ENCODE measurements at regions not wholly inside any gene's neighbourhood (a gene's known extent, or its start where the extent isn't known, plus 50 kb on each side); places are given as distances from the start of the nearest gene placed in this dataset.
"Not testable (repeated sequence)": the region's sequence is repeated elsewhere in the genome, so short reads cannot be mapped to it uniquely, and the experiment has no call there.

DNA sequence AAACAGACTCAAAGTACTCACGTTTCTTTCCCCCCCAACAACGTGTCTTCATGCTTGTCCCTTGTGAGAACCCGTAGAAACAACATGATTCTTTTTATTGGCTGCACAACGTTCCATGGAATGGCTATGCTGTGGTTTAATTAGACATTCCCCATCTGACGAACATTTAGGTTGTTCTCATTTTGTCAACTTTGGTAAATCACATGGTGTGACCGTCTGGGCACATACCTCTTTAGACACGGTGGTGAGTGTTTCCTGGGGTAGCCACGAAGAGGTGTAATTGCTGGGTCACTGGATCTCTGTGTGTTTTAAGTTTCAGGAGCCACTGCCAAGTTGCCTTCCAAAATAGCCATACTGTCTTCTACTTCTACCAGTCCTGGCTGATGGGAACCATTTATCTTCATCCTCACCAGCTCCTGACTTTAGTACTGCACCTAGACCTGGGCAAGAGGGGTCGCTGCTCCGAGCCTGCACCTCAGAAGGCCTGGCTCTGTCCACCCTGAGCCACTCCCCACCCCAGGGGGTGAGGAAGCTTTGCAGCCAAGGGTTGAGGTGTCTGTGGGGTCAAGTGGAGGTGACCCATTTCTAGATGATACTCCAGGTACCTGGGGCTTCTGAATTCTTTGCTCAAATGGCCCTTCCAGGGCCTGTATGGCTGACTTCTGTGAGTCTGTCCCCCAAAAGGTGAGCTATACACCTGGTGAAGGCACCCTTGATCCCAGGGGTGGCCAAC is 84.7 kb downstream of the IRX5 start:
- no peak for DNase-seq (ENCODE audit: low read depth)

DNA sequence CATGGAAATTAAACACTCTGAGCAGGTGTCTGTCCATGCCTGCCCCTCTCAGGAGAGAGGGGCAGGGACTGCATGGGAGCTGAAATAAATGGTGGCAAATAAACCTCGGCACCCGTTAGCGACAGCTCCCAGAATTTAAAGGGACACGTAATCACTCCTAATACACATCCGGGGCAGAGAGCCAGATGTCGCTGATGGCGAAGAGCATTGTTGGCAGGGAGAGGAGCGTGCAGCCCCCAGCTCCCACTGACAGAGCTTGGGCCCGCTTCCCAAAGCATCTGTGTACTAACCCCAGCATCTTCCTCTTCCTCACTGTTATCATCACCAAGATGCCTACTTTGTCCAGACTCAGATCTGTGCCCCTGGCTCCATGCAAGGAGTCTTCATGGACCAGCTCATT is 85.8 kb downstream of the IRX5 start:
- DNase-seq (ENCODE audit: low read depth) = no peak

DNA sequence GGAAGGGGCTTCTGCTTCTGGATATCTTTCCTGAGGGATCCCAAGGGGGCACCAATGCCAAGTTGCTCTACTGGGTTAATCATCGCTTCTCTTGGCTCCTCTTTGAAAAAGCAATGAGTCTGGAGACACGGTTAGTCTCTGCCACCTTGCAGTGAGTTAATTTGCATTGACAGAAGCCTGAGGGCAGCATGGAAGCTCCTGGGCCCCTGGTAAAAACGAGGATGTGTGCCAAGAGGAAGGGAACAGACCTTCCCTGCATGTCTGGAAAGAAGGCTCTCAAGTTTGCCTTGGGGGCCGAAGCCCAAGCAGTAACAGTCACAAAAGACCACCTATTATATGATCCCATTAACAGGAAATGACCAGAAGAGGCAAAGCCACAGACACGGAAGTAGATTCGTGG is 86.7 kb downstream of the IRX5 start:
- DNase-seq (ENCODE audit: low read depth) = no peak

GRCh38 chr16:55018881-55019280 is 88.2 kb downstream of the IRX5 start:
- DNase-seq (ENCODE audit: low read depth) = no peak

GRCh38 chr16:55019419-55020131 is 88.9 kb downstream of the IRX5 start:
- no peak for DNase-seq (ENCODE audit: low read depth)

DNA sequence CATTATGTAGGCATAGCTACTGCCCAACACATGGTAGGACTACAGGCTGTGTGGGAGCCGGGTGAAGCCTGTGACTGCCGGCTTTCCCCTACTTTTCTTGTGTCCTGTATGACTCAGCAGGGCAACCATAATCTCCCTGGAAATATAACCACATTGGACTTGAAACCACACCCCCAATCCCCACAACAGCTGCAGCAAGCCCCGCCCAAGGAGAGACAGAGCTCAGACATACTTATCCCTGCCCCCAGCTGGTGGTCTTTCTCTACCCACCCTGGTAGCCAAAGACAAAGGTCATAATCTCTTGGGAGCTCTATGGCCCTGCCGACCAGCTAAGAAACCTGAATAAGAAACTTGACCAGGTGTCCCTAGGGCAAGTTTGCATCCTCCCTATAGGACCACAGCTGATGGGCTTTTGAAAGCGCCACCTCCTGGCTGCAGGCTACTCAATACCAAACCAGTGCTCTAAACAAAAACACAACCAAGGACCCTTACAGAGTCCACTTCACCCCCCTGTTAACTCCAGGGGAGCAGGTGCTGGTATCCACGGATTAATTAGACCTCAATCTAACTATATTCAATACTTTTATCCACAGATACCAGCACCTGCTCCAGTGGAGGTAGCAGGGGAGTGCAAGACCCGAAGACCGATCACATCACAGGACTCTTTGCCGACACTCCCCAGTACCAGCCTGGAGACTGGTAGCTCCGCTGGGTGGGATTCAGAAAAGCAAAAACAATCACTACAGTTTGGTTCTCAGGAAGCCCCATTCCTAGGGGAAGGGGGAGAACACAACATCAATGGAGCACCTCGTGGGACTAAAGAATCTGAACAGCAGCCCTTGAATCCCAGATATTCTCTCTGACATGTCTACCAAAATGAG is 91.2 kb downstream of the IRX5 start:
- DNase-seq (ENCODE audit: low read depth) = peak; percentile 94

DNA sequence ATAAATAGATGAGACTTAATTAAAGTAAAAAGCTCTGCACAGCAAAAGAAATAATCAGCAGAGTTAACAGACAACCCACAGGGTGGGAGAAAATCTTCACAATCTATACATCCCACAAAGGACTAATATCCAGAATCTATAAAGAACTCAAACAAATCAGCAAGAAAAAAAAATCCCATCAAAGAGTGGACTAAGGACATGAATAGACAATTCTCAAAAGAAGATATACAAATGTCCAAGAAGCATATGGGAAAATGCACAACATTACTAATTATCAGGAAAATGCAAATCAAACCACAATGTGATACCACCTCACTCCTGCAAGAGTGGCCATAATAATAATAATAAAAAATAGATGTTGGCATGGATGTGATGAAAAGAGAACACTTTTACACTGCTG is 96.6 kb downstream of the IRX5 start:
- DNase-seq (ENCODE audit: low read depth) = not testable (repeated sequence)

DNA sequence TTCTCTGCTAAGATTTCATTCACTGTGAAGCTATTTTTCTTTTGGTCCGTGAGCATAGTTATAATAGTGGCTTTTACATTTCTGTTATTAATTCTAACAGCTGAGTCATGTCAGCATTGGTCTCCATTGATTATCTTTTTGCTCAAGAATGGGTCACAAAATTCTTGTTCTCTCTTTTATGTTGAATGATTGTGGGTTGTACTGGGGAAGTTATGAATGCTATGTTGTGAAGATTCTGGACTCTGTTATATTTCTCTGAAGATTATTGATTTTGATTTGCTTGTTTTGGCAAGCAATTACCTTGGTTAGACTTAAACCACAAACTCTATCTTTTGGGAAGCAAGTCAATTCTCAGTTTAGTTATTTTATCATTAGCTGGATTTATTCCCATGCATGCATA is 98.8 kb downstream of the IRX5 start:
- DNase-seq (ENCODE audit: low read depth) = no peak

- no peak for DNase-seq (ENCODE audit: low read depth)
These were observed 100.3 kb downstream of the IRX5 start for GRCh38 chr16:55030944-55031343.

- DNase-seq (ENCODE audit: low read depth) = no peak
These were observed 100.8 kb downstream of the IRX5 start for GRCh38 chr16:55031481-55031880.

- DNase-seq (ENCODE audit: low read depth) = no peak
These were observed 102.8 kb downstream of the IRX5 start for GRCh38 chr16:55033225-55034156.

DNA sequence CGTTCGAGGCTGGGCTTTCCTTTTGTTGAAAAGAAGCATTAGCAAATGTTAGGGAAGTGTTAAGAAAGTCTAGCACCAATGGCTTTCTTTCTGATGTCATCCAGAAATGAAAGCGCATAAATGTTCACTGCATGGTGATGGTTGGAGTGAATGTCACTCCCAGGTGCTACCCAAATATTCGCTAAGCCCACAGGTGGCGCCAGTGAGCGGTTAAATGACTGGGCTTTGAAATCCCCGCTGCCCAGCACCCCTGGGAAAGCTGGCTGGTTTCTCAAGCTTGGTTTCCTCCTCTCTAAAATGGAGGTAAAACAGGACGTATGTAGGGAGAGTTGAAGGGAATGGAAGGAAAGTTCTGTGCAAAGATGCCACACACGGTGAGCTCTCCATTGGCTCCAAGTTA is 104.4 kb downstream of the IRX5 start:
- peak; percentile 50 for DNase-seq (ENCODE audit: low read depth)

DNA sequence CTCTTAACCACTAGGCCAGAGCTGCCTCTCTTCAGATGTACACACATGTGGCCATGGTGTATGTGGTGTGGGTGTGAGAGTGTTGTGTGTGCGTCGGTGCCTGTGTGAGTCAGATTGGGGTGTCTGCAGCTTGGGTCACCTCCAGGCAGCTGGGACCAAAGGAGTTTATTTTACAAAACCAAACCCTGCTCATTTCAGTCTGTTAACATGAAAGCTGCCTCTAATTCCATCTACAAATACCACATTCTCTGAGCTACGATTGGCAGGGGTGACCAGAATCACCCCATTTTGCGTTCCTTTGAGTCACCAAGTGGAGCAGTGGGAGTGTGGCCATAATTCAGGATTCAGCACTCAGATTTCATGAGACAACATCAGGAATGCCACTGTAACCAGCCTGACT is 105.3 kb downstream of the IRX5 start:
- DNase-seq (ENCODE audit: low read depth) = peak; percentile 68

DNA sequence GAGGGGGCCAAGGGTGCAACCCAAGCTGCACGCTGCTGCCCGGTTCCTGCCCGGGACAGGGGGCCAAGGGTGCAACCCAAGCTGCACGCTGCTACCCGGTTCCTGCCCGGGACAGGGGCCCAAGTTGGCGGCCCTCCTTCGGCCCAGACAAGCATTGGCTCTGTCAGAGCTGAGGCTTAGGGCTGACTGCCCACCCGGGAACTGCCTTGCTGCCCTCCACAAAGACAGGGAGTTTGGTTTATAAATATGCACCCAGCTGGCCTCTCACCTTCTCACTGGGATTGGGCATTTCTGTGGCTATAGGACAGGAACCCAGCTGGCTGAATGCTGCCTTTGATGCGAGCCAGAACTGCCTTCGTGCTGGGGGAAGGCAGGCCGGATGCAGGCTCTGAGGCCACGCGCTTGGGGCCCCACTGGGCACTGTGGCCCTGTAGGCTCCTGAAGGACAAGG is 105.7 kb downstream of the IRX5 start:
- peak; percentile 78 for DNase-seq (ENCODE audit: low read depth)

GRCh38 chr16:55037046-55037445 is 106.4 kb downstream of the IRX5 start:
- DNase-seq (ENCODE audit: low read depth) = peak; percentile 83

- no peak for DNase-seq (ENCODE audit: low read depth)
These were observed 107.3 kb downstream of the IRX5 start for GRCh38 chr16:55037966-55038365.

DNA sequence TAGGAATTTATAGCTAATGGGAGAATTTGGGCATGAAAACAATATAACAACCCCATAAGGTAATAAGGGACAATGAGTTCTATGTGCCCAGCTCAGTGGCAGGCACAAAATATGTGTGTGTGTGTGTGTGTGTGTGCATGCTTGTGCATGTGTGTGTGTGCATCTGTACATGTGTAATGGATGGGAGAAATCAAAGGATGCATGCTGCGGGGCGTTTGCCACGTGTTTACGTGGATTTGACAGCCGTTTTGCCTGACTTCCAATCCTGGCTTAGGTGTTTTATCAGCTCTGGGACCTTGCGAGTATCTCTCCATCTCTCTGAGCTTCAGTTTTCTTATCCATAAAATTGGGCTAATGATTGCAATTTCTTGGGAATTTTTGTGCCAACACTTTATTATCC is 108.4 kb downstream of the IRX5 start:
- no peak for DNase-seq (ENCODE audit: low read depth)

DNA sequence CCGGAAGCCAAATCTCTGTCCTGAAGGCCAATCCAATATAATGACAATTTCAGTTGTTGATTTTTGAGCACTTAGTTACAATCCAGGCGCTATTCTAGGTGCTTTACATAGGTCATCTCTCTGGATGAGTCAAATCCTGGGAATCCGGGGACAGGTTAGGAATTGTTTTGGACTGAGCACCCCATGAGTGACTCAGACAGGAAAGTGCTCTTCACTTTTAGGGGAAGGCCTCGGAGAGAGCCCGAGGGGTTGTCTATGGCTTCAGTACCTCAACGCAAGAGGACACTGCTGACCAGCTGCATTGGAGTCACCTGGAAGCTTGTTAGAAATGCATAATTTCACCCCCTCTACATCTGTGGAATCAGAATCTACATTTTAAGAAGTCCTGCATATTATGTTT is 108.8 kb downstream of the IRX5 start:
- DNase-seq (ENCODE audit: low read depth) = no peak

GRCh38 chr16:55039931-55040330 is 109.3 kb downstream of the IRX5 start:
- no peak for DNase-seq (ENCODE audit: low read depth)

DNA sequence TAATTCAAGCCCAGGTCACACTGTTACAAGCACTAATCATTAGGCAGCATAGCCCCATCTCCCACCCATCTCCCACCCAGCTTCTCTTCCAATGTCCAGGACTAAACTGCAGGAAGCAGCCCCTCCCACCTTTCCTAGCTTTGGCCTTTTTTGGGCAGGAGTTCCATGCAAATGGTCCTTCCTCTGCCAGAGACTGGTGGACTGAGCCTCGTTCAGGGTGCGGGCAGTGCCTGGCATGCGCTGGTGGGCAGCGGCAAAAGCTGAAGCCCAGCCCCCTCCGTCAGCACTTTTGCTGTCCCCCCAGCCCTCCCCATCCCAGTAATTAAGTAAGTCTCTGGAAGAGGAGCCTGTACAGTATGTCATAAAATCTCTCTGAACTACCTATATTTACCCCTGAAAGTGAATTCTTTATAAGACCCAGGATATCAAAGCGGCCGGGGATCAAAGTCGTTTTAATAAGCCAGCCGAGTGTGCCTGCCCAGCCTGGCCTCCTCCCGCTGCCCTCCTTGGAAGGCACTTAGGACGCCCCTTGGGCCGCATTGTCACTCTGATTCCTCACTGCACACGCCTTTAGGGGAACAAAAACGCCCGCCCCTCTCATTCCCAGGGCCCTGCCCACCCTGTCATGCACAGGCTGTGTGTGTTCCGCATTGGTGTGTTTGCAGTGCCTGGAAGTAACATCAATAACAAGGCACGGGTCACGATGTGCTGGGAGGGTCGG is 109.9 kb downstream of the IRX5 start:
- no peak for DNase-seq (ENCODE audit: low read depth)

All from myocyte (in vitro differentiated cells).